ENCODE measurements at regions not wholly inside any gene's neighbourhood (a gene's known extent, or its start where the extent isn't known, plus 50 kb on each side); places are given as distances from the start of the nearest gene placed in this dataset.

- Mint-ChIP-seq H3K27ac (no peak overlapping the region), H3K4me3 (no peak overlapping the region), H3K9me3 (peaks cover 0 to 9% (median 3%) of the 10 kb centered on the region in 7 donors), H3K36me3 (no peaks in the 10 kb centered on the region), H3K4me1 (no peaks in the 10 kb centered on the region), H3K27me3 (ENCODE audit: low read depth in 3 of 3) (peaks cover 0 to 2% (median 1%) of the 10 kb centered on the region in 3 donors)
- Histone ChIP-seq H3K79me2 (ENCODE audit: insufficient read depth, low read length) (no peaks in the 10 kb centered on the region), H3K9ac (ENCODE audit: insufficient read depth, low read length, poor library complexity, severe bottlenecking) (no peak overlapping the region), H3K27ac (ENCODE audit: low read depth in 1 of 2, low read length in 2 of 2) (no peak overlapping the region), H3K36me3 (replicated peaks in 1 of 2; ENCODE audit: control insufficient read depth in 1 of 2, insufficient read depth in 2 of 2, low read length in 2 of 2) (no peaks in the 10 kb centered on the region), H4K20me1 (ENCODE audit: insufficient read depth, low read length) (no peaks in the 10 kb centered on the region), H2AFZ (ENCODE audit: insufficient read depth, low read depth, low read length, poor library complexity, severe bottlenecking) (no peak overlapping the region), H3K4me1 (ENCODE audit: control insufficient read depth in 1 of 2, insufficient read depth in 2 of 2, low read length in 2 of 2) (no peaks in the 10 kb centered on the region), H3K4me3 (replicated peaks in 1 of 3; ENCODE audit: low read depth in 2 of 3, low read length in 3 of 3) (no peak overlapping the region), H3K9me3 (replicated peaks in 1 of 2; ENCODE audit: control insufficient read depth in 1 of 2, insufficient read depth in 1 of 2, low read length in 2 of 2) (peaks cover 0 to 3% of the 10 kb centered on the region in 2 donors), H3K27me3 (ENCODE audit: control insufficient read depth in 2 of 2, insufficient read depth in 2 of 2, low read length in 2 of 2) (no peaks in the 10 kb centered on the region), H3K4me2 (replicated peaks; ENCODE audit: extremely low read depth, low read length, poor library complexity, severe bottlenecking) (no peak overlapping the region)
- intact Hi-C loops (cut with micrococcal nuclease) = no loop called here
- TF ChIP-seq CTCF (IDR thresholded peaks at IDR 0.05) = no peak
- WGBS (ENCODE audit: insufficient coverage) = no CpG with 5 or more reads among the region's 3 CpGs
- no peak for DNase-seq
These were observed 270.2 kb downstream of the TBX15 start for GRCh38 chr1:118717893-118718292.

GRCh38 chr1:118716775-118717174 lies 271.4 kb downstream of the TBX15 start:
- Histone ChIP-seq H3K4me1 (ENCODE audit: control insufficient read depth in 1 of 2, insufficient read depth in 2 of 2, low read length in 2 of 2) (no peaks in the 10 kb centered on the region), H3K4me3 (replicated peaks in 1 of 3; ENCODE audit: low read depth in 2 of 3, low read length in 3 of 3) (no peak overlapping the region), H3K9me3 (replicated peaks in 1 of 2; ENCODE audit: control insufficient read depth in 1 of 2, insufficient read depth in 1 of 2, low read length in 2 of 2) (peaks cover 0 to 3% of the 10 kb centered on the region in 2 donors), H3K9ac (ENCODE audit: insufficient read depth, low read length, poor library complexity, severe bottlenecking) (no peak overlapping the region), H3K79me2 (ENCODE audit: insufficient read depth, low read length) (no peaks in the 10 kb centered on the region), H3K4me2 (replicated peaks; ENCODE audit: extremely low read depth, low read length, poor library complexity, severe bottlenecking) (no peak overlapping the region), H3K27me3 (ENCODE audit: control insufficient read depth in 2 of 2, insufficient read depth in 2 of 2, low read length in 2 of 2) (no peaks in the 10 kb centered on the region), H4K20me1 (ENCODE audit: insufficient read depth, low read length) (no peaks in the 10 kb centered on the region), H2AFZ (ENCODE audit: insufficient read depth, low read depth, low read length, poor library complexity, severe bottlenecking) (no peak overlapping the region), H3K36me3 (replicated peaks in 1 of 2; ENCODE audit: control insufficient read depth in 1 of 2, insufficient read depth in 2 of 2, low read length in 2 of 2) (no peaks in the 10 kb centered on the region), H3K27ac (ENCODE audit: low read depth in 1 of 2, low read length in 2 of 2) (no peak overlapping the region)
- Mint-ChIP-seq H3K4me3 (no peak overlapping the region), H3K4me1 (no peaks in the 10 kb centered on the region), H3K9me3 (peaks cover 0 to 8% (median 0%) of the 10 kb centered on the region in 7 donors), H3K27ac (no peak overlapping the region), H3K27me3 (ENCODE audit: low read depth in 3 of 3) (peaks cover 0 to 1% (median 0%) of the 10 kb centered on the region in 3 donors), H3K36me3 (no peaks in the 10 kb centered on the region)
- no peak for TF ChIP-seq CTCF (IDR thresholded peaks at IDR 0.05)
- no CpG with 5 or more reads among the region's 1 CpG for WGBS (ENCODE audit: insufficient coverage)
- DNase-seq = no peak
- intact Hi-C loops (cut with micrococcal nuclease) = no loop called here
